Hematopoietic multipotent progenitor cell treated with erythropoietin and hydrocortisone succinate and interleukin-3 and kit ligand, for 15 days (in vitro differentiated cells): ENCODE measurements at regions not wholly inside any gene's neighbourhood (a gene's known extent, or its start where the extent isn't known, plus 50 kb on each side); places are given as distances from the start of the nearest gene placed in this dataset.
"Not testable (repeated sequence)": the region's sequence is repeated elsewhere in the genome, so short reads cannot be mapped to it uniquely, and the experiment has no call there.

ENCODE experiments used
- DNase-seq: peaks from one replicate; pipeline ENCODE4 v3.0.0-alpha.2; 2015; ENCODE audit warnings: low spot score

DNA sequence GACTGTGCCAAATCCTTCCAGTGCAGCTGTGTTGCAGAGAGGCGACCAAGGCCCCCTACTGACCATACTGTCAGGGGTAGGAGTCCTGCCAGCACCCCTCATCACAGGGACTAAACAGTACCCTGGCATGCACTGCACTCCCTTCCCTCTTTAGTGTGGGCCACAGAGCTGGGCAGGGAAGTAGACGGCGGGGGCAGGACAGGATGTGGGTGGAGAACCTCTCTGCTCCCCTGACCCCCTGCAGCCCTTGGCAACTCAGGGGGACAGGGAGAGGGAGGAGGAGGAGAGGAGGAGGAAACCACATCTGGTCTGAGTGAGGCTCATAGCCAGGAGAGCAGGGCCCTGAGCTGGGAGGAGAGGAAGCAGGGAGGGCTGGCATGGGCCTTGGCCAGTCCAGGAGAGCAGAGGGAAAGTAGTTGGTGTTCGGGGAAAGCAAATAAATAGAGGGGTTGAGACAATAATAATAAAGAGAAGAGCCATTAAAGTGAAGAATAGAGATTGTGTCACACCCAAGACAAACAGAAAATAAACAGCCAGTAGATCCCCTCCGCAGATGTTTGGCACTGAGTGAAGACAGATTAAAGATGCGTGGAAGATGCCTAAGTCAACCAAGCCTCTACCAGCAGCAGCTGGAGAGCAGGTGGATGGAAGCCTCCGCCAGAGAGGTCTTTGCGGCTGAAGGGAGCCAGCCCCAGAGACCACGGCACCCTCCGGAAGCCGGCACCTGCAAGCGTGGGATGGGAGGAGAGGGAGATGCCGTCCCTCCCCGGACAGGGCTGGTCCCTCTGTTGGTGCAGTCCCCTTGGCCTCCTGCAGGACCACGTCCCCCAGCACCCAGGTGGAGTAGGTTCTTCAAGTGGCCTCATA lies 61.5 kb downstream of the RPUSD4 start:
- no peak for DNase-seq

GRCh38 chr11:126148317-126148716 lies 63.1 kb downstream of the RPUSD4 start:
- DNase-seq = no peak

DNA sequence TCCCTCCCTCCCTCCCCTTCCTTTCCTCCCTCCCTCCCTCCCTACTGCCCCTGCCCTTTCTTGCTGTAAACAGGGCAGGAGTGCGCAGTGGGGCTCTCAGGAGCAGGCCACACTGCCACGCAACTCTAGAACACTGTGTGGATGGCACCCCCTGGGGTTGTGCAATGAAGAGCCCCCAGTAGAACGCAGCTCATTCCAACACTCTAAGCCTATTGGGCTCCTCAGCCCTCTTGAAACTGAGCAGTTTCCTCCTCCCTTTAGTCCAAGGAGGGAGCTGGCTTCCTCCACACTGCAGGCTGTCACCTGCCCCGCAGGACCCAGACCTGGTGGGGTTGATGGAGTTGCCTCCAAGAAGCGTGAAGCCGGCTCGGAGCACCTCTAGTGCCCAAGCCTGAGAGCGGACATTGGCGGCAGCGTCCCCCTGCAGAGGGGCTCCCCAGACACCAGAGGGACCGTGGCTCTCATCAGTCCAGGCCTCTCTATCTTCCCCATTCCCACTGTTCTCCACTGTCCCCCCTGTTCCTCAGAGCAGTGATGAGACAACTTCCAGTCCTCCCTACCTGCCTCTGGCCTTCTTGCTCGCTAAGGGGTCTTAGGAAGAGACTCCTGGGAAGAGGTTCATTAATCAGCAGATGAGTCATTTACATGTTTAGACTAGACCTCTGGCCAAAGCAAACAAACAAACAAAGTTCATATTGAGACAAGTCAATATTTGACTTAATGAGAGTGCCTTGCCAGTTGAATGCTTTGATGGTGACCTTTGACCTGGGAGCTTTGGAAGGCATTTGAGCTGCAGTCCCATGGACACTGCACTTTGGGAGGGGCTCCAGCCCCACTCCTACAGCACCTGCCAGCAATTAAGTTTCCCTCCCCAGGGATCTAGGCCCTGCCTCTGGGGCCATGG lies 64.0 kb downstream of the RPUSD4 start:
- DNase-seq = no peak

DNA sequence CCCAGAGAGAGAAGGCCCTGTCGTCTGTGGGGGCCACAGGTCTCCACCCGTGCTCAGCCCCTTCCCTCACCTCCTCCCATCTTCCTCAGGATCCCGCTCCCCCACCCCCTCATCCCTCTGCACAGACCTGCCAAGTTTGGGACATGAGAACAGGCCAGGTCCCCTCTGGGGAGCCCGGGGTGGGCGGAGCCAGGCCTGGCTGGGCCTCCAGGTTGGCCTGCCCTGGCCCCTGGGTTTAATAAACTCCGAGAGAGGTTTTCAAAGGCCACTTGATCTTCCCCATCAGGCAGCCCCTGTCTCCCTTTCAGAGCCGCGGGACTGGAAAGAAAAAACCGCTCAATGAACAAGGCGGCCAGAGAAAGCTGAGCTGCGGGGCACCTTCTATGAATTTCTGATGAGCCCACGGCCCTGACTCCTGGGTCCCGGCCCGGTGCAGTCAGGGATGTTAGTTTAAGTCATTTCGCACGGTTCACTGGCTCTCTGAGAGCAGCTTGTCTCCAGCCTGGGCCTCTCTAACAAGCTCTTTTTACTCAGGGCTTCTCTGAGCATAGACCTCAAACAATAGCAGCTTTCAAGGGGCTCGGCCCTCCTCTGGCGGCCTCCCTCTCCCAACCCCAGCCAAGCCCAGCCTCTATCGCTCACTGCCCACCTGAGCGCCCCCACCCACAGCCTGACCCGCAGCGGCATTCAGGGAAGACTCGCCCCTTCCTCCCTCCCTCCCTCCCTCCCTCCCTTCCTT lies 64.8 kb downstream of the RPUSD4 start:
- DNase-seq = no peak

DNA sequence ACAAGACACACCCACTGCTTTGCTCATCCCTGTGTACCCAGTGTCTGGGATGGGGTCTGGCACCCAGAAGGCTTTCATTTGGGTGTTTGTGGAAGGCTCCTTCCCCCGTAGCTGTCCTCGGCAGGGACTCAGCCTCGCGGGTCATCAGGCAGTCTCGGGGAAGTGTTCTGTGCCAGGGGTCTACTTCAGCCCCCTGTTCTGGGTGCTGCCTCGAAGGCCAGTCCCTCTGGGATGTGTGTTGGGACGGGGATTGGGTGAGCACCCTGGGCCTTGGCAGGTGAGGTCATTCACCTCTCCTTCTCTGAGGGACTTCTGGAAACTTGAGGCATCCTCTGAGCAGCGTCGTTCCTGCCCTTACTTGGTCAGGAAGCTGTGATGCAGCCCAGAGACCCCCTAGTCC lies 65.5 kb downstream of the RPUSD4 start:
- DNase-seq = no peak

GRCh38 chr11:126143491-126143890 lies 68.0 kb downstream of the RPUSD4 start:
- not testable (repeated sequence) for DNase-seq

DNA sequence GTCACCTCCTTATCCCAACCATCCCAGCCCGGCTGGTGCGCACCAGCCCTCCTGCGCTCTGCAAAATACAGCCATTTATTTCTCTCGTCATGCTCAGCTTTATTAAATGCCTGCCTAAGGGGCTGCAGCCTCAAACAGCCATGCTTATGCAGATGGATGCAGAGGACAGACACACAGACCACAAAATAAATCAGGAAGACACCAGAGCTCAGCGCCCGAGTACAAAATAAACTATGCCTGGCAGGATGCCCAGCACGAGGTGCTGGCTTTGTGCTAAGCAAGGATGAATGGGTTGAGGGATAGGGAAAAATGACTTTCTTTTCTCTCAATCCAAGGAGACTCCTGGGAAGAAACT lies 70.5 kb downstream of the RPUSD4 start:
- no peak for DNase-seq

DNA sequence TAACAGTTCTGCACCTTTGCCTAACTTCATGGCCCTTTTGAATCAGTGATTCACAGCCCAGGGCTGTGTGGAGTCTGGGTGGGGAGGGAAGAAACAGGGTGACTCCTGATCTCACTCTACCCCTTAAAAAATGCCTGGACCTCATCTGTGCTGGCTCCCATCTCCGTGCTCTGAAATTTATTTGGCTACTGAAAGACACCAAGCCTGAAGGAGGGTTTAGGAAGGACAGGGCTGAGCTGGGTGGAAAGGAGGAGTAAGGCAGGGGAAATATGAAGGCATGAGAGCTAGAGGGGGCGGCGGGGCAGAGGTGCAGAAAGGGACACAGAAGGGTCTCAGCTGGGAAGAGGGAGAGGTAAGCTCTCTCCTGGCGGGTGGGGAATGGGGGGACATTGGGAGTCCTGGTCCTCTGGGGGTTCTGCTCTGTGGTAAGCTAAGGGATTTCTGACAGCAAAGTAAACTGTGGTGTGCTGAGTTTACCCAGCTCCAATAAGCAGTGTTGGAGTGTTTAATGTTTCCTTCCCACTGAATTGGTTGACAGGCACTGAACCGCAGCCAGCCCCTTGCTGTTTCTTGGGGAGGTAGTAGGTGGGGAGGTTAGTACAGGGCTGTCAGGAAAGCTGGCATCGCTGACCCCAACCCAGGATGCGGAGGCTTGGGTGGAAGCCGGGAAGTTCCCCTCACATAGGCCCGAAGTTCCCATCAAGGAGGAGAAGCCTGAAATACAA lies 71.1 kb downstream of the RPUSD4 start:
- no peak for DNase-seq

GRCh38 chr11:126139111-126140091 lies 72.0 kb downstream of the RPUSD4 start:
- DNase-seq = no peak

GRCh38 chr11:126138636-126139035 lies 72.8 kb downstream of the RPUSD4 start:
- DNase-seq = no peak

- DNase-seq = no peak
These were observed 74.3 kb downstream of the RPUSD4 start for GRCh38 chr11:126137136-126137535.

GRCh38 chr11:126136507-126136906 lies 73.8 kb upstream of the CDON start:
- no peak for DNase-seq

DNA sequence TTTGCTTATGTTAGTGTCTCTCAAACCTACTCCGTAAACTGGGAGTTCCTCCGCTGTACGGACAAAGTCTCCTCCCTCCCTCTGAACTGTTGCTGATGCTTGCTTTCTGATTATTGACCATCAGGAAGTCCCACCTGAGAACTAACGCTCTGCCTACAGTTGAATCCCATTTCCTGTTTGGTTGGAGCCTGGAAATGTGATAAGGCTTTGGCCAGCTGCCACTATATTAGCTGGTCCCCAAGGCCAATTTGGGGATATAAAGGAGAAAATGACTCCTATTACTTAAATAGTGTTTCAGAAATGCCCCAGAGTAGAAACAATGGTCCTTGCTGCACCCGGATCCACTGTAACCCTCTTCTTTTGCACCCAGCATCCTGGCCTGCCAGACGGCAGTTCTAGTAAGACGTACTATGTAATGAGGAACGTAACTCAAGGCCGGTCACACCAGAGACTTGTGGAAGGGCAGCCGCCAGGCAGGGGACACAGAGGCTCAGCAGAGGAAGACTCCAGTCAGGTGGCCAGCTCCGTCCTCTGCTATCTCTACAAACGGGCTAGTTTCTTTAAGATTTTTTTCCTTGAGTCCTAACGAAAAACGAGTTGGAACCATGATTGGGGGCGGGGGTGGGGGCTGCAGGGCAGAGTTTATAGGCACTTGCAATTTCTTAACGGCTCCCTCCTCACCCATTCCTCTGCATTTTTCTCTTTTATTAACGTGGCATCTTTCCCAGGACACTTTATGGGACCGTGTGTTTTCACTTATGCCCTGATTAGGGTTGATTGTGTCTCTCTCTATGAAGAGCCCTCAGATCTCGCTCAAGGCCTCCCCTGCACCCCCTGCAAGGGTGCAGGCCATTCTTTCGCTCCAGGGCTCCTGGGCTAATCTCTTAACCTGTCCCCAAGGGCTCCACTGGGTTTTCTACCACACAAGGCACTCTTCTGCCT lies 72.8 kb upstream of the CDON start:
- DNase-seq = no peak

GRCh38 chr11:126134461-126135155 lies 71.9 kb upstream of the CDON start:
- no peak for DNase-seq

DNA sequence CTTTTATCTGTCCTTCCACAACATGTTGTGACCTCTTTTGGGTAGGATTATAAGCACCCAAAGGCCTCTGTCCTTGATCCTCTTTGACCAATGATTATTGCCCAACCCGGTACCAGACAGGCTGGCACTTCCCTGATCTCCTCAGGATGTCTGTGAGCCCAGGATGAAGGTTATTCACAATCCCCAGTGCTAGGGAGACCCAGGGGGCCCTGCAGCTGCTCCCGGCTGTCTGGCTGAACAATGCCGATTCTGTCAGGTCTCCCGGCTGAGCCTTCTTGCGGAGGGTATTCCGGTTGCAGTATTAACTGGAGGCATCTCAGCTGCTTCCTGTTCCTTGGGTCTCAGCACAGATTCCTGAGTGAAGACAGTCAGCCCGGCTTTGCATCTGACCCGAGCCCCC lies 71.2 kb upstream of the CDON start:
- no peak for DNase-seq

DNA sequence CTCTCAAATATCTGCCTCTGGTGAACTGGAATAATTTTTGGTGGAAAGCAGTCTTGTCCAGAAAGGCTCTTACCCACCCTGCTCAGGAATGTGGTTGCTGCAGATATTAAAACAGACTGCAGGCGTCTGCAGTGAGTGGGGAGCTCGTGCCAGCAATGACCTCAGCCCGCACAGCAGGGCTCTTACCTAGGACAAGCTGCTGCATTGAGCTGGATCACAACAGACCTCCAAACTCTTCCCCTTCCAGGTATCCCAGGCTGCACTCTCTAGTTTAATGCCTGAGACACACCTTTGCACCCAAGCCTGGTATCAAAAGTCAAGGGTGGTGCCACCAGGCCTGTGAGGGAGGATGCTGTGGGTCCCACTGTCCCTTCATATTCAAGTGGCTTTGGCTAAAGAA lies 69.7 kb upstream of the CDON start:
- no peak for DNase-seq

- DNase-seq = not testable (repeated sequence)
These were observed 68.1 kb upstream of the CDON start for GRCh38 chr11:126130781-126131180.

DNA sequence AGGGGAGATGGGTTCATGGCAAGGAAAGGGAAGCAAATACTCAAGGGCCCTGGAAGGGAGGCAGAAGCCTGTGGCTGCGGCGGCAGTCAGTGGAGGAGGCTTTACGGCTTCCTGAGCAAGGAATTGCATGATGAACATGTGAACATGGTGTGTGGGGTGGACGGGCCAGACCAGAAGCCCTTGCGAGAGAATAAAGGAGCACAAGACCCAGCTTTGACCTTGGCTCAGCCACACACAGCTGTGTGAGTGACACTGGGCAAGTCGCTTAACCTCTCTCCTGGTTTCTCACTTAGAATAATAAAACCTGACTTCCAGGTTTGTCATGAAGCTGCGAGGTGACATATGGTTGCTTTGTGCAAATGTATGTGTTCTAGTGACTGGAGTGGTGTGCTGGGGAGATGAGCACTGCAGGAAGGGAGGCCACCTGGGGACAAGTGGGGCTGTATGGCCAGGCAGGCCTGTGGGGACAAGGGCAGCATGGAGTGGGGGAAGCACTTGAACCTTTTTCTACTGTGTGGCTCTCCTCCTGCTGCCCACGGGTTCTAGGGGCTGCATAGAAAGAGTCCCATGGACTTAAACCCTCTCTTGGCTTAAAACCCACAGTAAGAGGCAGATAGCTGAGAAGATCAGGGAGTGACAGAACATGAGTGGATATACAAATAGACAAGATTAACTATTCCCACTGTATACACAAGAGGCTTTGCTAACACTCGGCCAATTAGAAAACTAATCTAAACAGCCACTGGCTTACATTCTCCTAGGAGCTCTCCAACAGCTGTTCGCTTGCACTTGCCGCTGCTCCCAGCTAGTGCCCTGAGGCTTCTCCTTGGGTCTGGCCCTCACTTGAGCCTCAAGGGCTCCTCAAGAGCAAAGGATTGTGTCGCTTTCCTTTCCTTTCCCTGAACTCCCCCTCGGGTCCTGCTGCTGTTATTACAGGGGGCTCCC lies 67.3 kb upstream of the CDON start:
- DNase-seq = no peak
